SU-DHL-6 (cell line): ENCODE measurements at regions not wholly inside any gene's neighbourhood (a gene's known extent, or its start where the extent isn't known, plus 50 kb on each side); places are given as distances from the start of the nearest gene placed in this dataset.

Source experiments
- H2AFZ ChIP-seq: fragments of 200-600 bp; sonication (generic); 2 replicates; pipeline ENCODE4 v1.6.1; 2014; ENCODE audit warnings: low read depth, mild to moderate bottlenecking, moderate library complexity, mixed read lengths, antibody characterized with exemption, low read length; ENCODE audit not compliant: severe bottlenecking
- H3F3A ChIP-seq: fragments of 200-600 bp; shearing (Covaris generic); 2 replicates; pipeline ENCODE4 v1.6.0; 2016; ENCODE audit warnings: antibody characterized with exemption, mild to moderate bottlenecking; ENCODE audit not compliant: insufficient read depth
- H3K27ac ChIP-seq: fragments of 200-600 bp; sonication (generic); 2 replicates; pipeline ENCODE4 v1.5.1; 2016; ENCODE audit warnings: low read depth, mild to moderate bottlenecking, low read length, moderate library complexity, mixed read lengths
- H3K27me3 ChIP-seq: fragments of 200-600 bp; sonication (generic), shearing (Covaris generic); 2 replicates; pipeline ENCODE4 v1.6.0; 2014; ENCODE audit warnings: mild to moderate bottlenecking, low read length
- H3K36me3 ChIP-seq: fragments of 200-600 bp; sonication (generic); 2 replicates; pipeline ENCODE4 v1.6.1; 2014; ENCODE audit warnings: mild to moderate bottlenecking, low read length, mixed read lengths
- H3K4me2 ChIP-seq: fragments of 300-600, 200-600 bp; shearing (Covaris generic), sonication (generic); 2 replicates; pipeline ENCODE4 v1.6.0; 2014; ENCODE audit warnings: low read length, low read depth, mild to moderate bottlenecking; ENCODE audit not compliant: poor library complexity, severe bottlenecking
- H3K4me3 ChIP-seq: fragments of 200-600 bp; sonication (generic); 2 replicates; pipeline ENCODE4 v1.5.1; 2014; ENCODE audit warnings: antibody characterized with exemption, low read length, mild to moderate bottlenecking, mixed read lengths; ENCODE audit not compliant: insufficient read depth, poor library complexity, severe bottlenecking
- H3K79me2 ChIP-seq: fragments of 200-600 bp; sonication (generic); 2 replicates; pipeline ENCODE4 v1.6.1; 2014; ENCODE audit warnings: mild to moderate bottlenecking, low read length, moderate library complexity; ENCODE audit not compliant: insufficient read depth
- H3K9ac ChIP-seq: fragments of 200-600 bp; sonication (generic); 2 replicates; pipeline ENCODE4 v1.7.0; 2014; ENCODE audit warnings: mild to moderate bottlenecking, low read length
- H3K9me2 ChIP-seq: fragments of 200-600 bp; sonication (generic); replicated peaks from 2 replicates; pipeline ENCODE4 v1.6.1; 2014; ENCODE audit warnings: low read length; ENCODE audit not compliant: insufficient read depth
- H3K9me3 ChIP-seq: fragments of 200-600 bp; sonication (generic); 2 replicates; pipeline ENCODE4 v1.6.1; 2014; ENCODE audit warnings: low read length, mixed read lengths; ENCODE audit not compliant: insufficient read depth
- H4K20me1 ChIP-seq: fragments of 200-600 bp; sonication (generic); 2 replicates; pipeline ENCODE4 v1.6.1; 2014; ENCODE audit warnings: low read depth, mild to moderate bottlenecking, antibody characterized with exemption, low read length, moderate library complexity, mixed read lengths
- EZH2phosphoT487 ChIP-seq: fragments of 200-600 bp; sonication (generic), shearing (Covaris generic); conservative IDR thresholded peaks from 2 replicates; pipeline ENCODE4 v1.6.1; 2018; ENCODE audit warnings: mild to moderate bottlenecking, antibody characterized with exemption, low read length, moderate library complexity, mixed read lengths
- TF ChIP-seq, protein P1 (sequence below): fragments of 200-600 bp; sonication (generic); IDR thresholded peaks from one replicate; pipeline ENCODE4 v1.5.1; 2017; ENCODE audit warnings: antibody characterized with exemption, mild to moderate bottlenecking, low read length, moderate library complexity; ENCODE audit not compliant: insufficient read depth, poor library complexity, severe bottlenecking

DNA sequence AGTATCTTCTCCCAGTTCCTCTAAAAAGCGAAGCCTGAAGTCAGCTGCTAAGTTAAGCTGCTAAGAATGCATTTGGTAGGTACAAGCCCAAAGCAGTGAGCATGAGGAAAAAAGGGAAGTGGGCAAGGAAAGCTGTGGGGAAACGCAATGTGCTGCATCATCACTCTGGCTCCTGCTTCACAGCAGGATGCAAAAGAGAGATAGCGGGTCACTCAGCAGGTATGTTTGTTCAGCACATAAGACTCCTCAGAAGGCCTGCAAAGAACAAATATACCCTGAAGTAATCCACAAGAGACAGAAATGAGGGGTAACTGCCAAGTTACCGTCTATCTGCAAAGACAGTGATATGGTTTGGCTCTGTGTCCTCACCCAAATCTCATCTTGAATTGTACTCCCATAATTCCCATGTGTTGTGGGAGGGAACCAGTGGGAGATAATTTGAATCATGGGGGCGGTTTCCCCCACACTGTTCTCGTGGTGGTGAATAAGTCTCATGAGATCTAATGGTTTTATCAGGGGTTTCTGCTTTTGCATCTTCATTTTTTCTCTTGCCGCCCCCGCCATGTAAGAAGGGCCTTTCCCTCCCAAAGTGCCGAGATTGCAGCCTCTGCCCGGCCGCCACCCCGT lies 127.4 kb upstream of the EGLN3 start:
- TF ChIP-seq, protein P1, sequence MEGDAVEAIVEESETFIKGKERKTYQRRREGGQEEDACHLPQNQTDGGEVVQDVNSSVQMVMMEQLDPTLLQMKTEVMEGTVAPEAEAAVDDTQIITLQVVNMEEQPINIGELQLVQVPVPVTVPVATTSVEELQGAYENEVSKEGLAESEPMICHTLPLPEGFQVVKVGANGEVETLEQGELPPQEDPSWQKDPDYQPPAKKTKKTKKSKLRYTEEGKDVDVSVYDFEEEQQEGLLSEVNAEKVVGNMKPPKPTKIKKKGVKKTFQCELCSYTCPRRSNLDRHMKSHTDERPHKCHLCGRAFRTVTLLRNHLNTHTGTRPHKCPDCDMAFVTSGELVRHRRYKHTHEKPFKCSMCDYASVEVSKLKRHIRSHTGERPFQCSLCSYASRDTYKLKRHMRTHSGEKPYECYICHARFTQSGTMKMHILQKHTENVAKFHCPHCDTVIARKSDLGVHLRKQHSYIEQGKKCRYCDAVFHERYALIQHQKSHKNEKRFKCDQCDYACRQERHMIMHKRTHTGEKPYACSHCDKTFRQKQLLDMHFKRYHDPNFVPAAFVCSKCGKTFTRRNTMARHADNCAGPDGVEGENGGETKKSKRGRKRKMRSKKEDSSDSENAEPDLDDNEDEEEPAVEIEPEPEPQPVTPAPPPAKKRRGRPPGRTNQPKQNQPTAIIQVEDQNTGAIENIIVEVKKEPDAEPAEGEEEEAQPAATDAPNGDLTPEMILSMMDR, result no peak
- no peak for TF ChIP-seq EZH2phosphoT487
- H3K79me2 ChIP-seq, result no peaks in the 10 kb centered on the region
- H2AFZ ChIP-seq, result no peak overlapping the region
- no peaks in the 10 kb centered on the region for H3F3A ChIP-seq
- H3K27ac ChIP-seq, result no peak overlapping the region
- H3K9me3 ChIP-seq, result no peaks in the 10 kb centered on the region
- H3K4me2 ChIP-seq, result no peak overlapping the region
- no peaks in the 10 kb centered on the region for H3K36me3 ChIP-seq
- H3K9ac ChIP-seq, result no peak overlapping the region
- no peaks in the 10 kb centered on the region for H4K20me1 ChIP-seq
- H3K4me3 ChIP-seq, result no peak overlapping the region
- no peaks in the 10 kb centered on the region for H3K27me3 ChIP-seq
- no peaks in the 10 kb centered on the region for H3K9me2 ChIP-seq

DNA sequence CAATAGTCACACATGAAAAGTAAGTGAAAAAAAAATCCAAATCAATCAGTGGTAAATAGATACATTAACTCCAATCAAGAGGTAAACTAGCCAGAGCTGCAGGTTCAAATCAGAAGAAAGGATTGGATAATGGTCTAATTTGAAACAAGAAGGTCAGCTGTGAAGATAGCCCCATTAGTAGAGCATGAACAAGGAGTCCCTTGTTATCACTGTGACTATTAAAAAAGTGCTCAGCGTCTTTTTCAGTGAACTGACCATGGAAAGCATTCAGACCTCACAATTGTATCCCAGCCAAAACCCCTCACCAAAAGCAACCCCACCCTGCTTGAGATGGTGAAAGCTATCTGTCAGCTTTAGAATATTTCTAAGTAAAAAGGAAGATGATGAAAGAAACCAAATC lies 125.0 kb upstream of the EGLN3 start:
- no peaks in the 10 kb centered on the region for H3K9me2 ChIP-seq
- H4K20me1 ChIP-seq, result no peaks in the 10 kb centered on the region
- H3K36me3 ChIP-seq, result no peaks in the 10 kb centered on the region
- H3K79me2 ChIP-seq, result no peaks in the 10 kb centered on the region
- H3F3A ChIP-seq, result no peaks in the 10 kb centered on the region
- TF ChIP-seq, protein P1, result no peak
- no peak for TF ChIP-seq EZH2phosphoT487
- no peak overlapping the region for H3K27ac ChIP-seq
- no peak overlapping the region for H3K4me3 ChIP-seq
- H2AFZ ChIP-seq, result no peak overlapping the region
- H3K27me3 ChIP-seq, result no peaks in the 10 kb centered on the region
- no peak overlapping the region for H3K4me2 ChIP-seq
- 0 out of 2 replicates have a peak, but pooled peaks cover 10% of the 10 kb centered on the region for H3K9me3 ChIP-seq
- no peak overlapping the region for H3K9ac ChIP-seq

DNA sequence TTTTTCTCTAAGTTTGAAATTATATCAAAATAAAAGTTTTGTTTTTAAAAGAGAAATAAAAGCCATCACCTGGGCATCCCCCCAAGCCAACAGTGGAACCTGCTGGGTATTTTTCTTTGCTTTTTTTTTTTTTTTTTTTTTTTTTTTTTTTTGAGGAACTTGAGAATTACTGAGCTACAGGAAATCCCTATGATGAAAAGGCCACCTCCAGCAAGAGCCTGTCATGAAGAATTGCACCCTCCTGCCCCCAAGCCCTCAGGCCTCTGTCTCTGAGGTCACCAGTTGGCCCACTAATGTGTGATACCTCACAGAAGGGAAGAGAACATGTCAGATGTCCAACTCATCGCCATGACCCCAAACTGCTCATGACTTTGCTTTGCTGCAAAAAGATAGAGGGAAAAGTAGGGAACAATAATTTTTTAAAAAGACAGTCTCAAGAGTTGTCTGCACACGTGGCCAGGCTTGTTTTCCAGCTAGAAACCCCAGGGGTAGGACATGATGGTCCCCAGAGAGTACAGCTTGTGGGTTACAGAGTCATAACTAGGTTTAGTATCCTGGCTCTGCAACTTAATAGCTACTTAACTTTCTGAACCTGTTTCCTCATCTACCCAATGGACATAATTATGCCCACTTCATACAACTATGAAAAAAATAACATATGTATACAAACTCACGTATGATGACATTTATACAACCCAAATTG lies 124.3 kb upstream of the EGLN3 start:
- Histone ChIP-seq H3K9me3 (0 out of 2 replicates have a peak, but pooled peaks cover 10% of the 10 kb centered on the region), H3K27me3 (no peaks in the 10 kb centered on the region), H3K4me2 (no peak overlapping the region), H3K9ac (no peak overlapping the region), H3K36me3 (no peaks in the 10 kb centered on the region), H3K79me2 (no peaks in the 10 kb centered on the region), H3K4me3 (no peak overlapping the region), H4K20me1 (no peaks in the 10 kb centered on the region), H3K27ac (no peak overlapping the region), H3F3A (no peaks in the 10 kb centered on the region), H2AFZ (no peak overlapping the region), H3K9me2 (no peaks in the 10 kb centered on the region)
- no peak for TF ChIP-seq EZH2phosphoT487
- TF ChIP-seq, protein P1, result no peak
